Mesendoderm (in vitro differentiated cells): ENCODE measurements at regions not wholly inside any gene's neighbourhood (a gene's known extent, or its start where the extent isn't known, plus 50 kb on each side); places are given as distances from the start of the nearest gene placed in this dataset.

Source experiments
- DNase-seq: peaks from one replicate; pipeline ENCODE4 v3.0.0; 2013
- H2AK5ac ChIP-seq: 2 replicates; pipeline ENCODE4 v1.6.1; 2013; ENCODE audit warnings: low read length, inconsistent platforms
- H2BK120ac ChIP-seq: 2 replicates; pipeline ENCODE4 v1.6.1; 2013; ENCODE audit warnings: low read depth, mild to moderate bottlenecking, low read length, moderate library complexity, mixed read lengths
- H2BK15ac ChIP-seq: replicated peaks from 2 replicates; pipeline ENCODE4 v1.6.1; 2013; ENCODE audit warnings: low read depth, mild to moderate bottlenecking, moderate library complexity
- H2BK5ac ChIP-seq: 2 replicates; pipeline ENCODE4 v1.6.1; 2013; ENCODE audit warnings: low read length, inconsistent platforms
- H3K18ac ChIP-seq: 2 replicates; pipeline ENCODE4 v1.6.1; 2013; ENCODE audit warnings: mild to moderate bottlenecking, low read length, mixed read lengths
- H3K23ac ChIP-seq: one replicate; pipeline ENCODE4 v1.6.1; 2013; ENCODE audit warnings: low read length
- H3K27ac ChIP-seq: 2 replicates; pipeline ENCODE4 v1.5.1; 2013; ENCODE audit warnings: low read depth, mild to moderate bottlenecking, inconsistent platforms, low read length, moderate library complexity
- H3K27me3 ChIP-seq: 2 replicates; pipeline ENCODE4 v1.6.1; 2013; ENCODE audit warnings: low read length, control low read depth, mild to moderate bottlenecking, inconsistent platforms; ENCODE audit not compliant: insufficient read depth, poor library complexity
- H3K36me3 ChIP-seq: 2 replicates; pipeline ENCODE4 v1.6.1; 2013; ENCODE audit warnings: low read length, inconsistent platforms; ENCODE audit not compliant: control insufficient read depth, insufficient read depth
- H3K4ac ChIP-seq: one replicate; pipeline ENCODE4 v1.6.1; 2013; ENCODE audit warnings: low read depth, mild to moderate bottlenecking, low read length, moderate library complexity
- H3K4me1 ChIP-seq: 2 replicates; pipeline ENCODE4 v1.6.1; 2013; ENCODE audit warnings: low read depth, low read length, inconsistent platforms; ENCODE audit not compliant: control insufficient read depth
- H3K4me2 ChIP-seq: 2 replicates; pipeline ENCODE4 v1.6.1; 2013; ENCODE audit warnings: low read length
- H3K4me3 ChIP-seq: 2 replicates; pipeline ENCODE4 v1.5.1; 2013; ENCODE audit warnings: mild to moderate bottlenecking, low read length
- H3K56ac ChIP-seq: one replicate; pipeline ENCODE4 v1.6.1; 2013; ENCODE audit warnings: low read length
- H3K79me1 ChIP-seq: 2 replicates; pipeline ENCODE4 v1.6.1; 2013; ENCODE audit warnings: low read length, inconsistent platforms
- H3K79me2 ChIP-seq: 2 replicates; pipeline ENCODE4 v1.6.1; 2013; ENCODE audit warnings: mild to moderate bottlenecking, low read length; ENCODE audit not compliant: control insufficient read depth, insufficient read depth
- H3K9ac ChIP-seq: 2 replicates; pipeline ENCODE4 v1.6.1; 2013; ENCODE audit warnings: low read length, inconsistent platforms
- H4K5ac ChIP-seq: one replicate; pipeline ENCODE4 v1.6.1; 2013; ENCODE audit warnings: low read length
- H4K8ac ChIP-seq: one replicate; pipeline ENCODE4 v1.6.1; 2013; ENCODE audit warnings: low read depth, mild to moderate bottlenecking, control low read depth, low read length, moderate library complexity
- WGBS: extraction: QIAGEN DNeasy Blood & Tissue Kit; methylation state at CpG from one replicate; pipeline ENCODE4 v1.1.7; 2013; ENCODE audit warnings: low lambda C conversion rate, missing lambda C conversion rate; ENCODE audit not compliant: insufficient coverage; ENCODE audit errors: extremely low coverage; 5-methylcytosine and 5-hydroxymethylcytosine counted together

DNA sequence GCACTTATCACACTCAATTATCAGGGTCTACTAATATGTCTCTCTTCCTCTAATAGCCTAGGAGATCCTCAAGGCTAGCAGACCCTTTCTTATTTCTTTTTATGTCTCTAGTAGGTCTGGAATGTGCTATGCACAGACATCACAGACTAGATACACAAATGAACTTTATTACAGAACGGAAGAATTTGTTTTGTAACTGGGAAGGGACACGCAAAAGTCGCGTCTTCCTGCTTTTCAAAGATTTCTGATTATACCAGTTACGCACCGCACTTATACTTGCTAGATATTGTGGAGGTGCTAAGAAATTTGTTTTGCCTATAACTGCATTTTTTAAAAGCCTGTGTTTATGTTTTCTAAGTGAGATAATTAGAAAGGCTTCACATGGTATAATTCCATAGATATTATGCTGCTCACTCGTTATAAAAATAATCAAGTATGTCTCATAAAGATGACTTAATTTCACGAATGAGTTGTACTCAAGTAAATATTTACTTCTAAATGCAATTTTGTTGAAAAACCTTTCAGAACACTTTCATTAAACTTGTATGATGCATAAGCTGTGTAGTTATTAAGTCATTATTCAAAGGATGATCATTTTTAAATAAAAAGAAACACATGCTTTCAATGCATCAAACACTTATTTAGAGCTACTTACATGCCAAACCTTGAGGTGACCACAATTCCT lies 662.6 kb downstream of the ACTL7B start:
- no peak overlapping the region for H3K27ac ChIP-seq
- H3K79me1 ChIP-seq = no peaks in the 10 kb centered on the region
- H3K4ac ChIP-seq = no peak overlapping the region
- no peak overlapping the region for H3K9ac ChIP-seq
- H4K8ac ChIP-seq = no peak overlapping the region
- no peak overlapping the region for H3K18ac ChIP-seq
- WGBS = no CpG with 5 or more reads among the region's 8 CpGs
- no peak overlapping the region for H2AK5ac ChIP-seq
- no peak for DNase-seq
- no peak overlapping the region for H2BK5ac ChIP-seq
- H3K27me3 ChIP-seq = no peaks in the 10 kb centered on the region
- H3K4me1 ChIP-seq = no peaks in the 10 kb centered on the region
- H4K5ac ChIP-seq = no peak overlapping the region
- no peak overlapping the region for H2BK120ac ChIP-seq
- no peaks in the 10 kb centered on the region for H3K79me2 ChIP-seq
- H3K56ac ChIP-seq = no peak overlapping the region
- no peak overlapping the region for H3K4me2 ChIP-seq
- no peak overlapping the region for H3K4me3 ChIP-seq
- H2BK15ac ChIP-seq = no peak overlapping the region
- H3K23ac ChIP-seq = no peak overlapping the region
- H3K36me3 ChIP-seq = no peaks in the 10 kb centered on the region

DNA sequence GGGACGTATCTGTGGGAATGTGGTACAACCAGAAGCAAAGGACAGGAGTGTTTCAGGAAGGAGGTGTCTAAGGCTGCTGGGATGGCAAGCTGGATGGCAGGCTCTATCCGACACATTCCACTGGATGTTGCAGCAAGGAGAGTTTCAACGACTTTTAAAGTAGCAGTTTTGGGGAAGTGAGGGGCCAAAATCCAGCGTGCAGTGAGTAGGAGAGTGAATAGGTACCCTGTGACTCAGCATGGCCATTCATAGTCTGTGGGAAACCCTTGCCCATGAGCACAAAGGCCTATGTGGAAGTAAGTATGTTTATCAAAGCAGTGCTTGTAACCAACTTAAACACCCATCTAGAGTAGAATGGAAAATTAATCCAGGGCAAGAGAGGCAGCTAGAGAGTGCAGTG lies 664.7 kb downstream of the ACTL7B start:
- Histone ChIP-seq H3K9ac (no peak overlapping the region), H3K79me2 (no peaks in the 10 kb centered on the region), H2AK5ac (no peak overlapping the region), H3K27ac (no peak overlapping the region), H3K56ac (no peak overlapping the region), H2BK5ac (no peak overlapping the region), H4K8ac (no peak overlapping the region), H3K4me3 (no peak overlapping the region), H3K27me3 (no peaks in the 10 kb centered on the region), H3K36me3 (no peaks in the 10 kb centered on the region), H3K18ac (no peak overlapping the region), H3K79me1 (no peaks in the 10 kb centered on the region), H3K4ac (no peak overlapping the region), H3K4me2 (no peak overlapping the region), H3K4me1 (no peaks in the 10 kb centered on the region), H2BK15ac (no peak overlapping the region), H3K23ac (no peak overlapping the region), H2BK120ac (no peak overlapping the region), H4K5ac (no peak overlapping the region)
- WGBS = no CpG with 5 or more reads among the region's 4 CpGs
- no peak for DNase-seq

DNA sequence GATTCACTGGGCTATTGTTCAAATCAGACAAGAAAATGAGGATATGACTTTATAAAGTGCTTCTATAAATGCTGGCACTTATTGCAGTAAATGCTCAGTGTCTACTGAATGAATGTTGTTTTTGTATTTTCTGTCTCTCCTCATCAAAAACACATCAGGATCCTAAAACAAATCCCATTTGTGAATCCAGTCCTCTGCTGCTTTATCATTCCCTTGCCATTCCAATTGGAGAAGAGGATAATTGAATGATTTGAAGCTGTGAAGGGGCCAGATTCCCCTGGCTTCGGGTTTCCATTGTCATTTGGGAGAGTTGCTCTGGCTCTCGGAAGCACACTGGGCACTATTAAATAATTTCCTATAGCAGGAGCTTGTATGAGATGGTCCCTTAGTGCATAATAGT lies 666.8 kb downstream of the ACTL7B start:
- no peaks in the 10 kb centered on the region for H3K79me2 ChIP-seq
- H2BK120ac ChIP-seq = no peak overlapping the region
- no peak overlapping the region for H3K9ac ChIP-seq
- H3K23ac ChIP-seq = no peak overlapping the region
- no peaks in the 10 kb centered on the region for H3K4me1 ChIP-seq
- peak; percentile 58 for DNase-seq
- H3K56ac ChIP-seq = no peak overlapping the region
- no peak overlapping the region for H4K5ac ChIP-seq
- no peak overlapping the region for H3K4ac ChIP-seq
- H2BK15ac ChIP-seq = no peak overlapping the region
- H4K8ac ChIP-seq = no peak overlapping the region
- no peak overlapping the region for H2BK5ac ChIP-seq
- no peak overlapping the region for H2AK5ac ChIP-seq
- H3K4me2 ChIP-seq = no peak overlapping the region
- H3K36me3 ChIP-seq = no peaks in the 10 kb centered on the region
- no peak overlapping the region for H3K27ac ChIP-seq
- no peak overlapping the region for H3K18ac ChIP-seq
- H3K79me1 ChIP-seq = no peaks in the 10 kb centered on the region
- WGBS = no CpG with 5 or more reads among the region's 2 CpGs
- no peak overlapping the region for H3K4me3 ChIP-seq
- H3K27me3 ChIP-seq = no peaks in the 10 kb centered on the region

DNA sequence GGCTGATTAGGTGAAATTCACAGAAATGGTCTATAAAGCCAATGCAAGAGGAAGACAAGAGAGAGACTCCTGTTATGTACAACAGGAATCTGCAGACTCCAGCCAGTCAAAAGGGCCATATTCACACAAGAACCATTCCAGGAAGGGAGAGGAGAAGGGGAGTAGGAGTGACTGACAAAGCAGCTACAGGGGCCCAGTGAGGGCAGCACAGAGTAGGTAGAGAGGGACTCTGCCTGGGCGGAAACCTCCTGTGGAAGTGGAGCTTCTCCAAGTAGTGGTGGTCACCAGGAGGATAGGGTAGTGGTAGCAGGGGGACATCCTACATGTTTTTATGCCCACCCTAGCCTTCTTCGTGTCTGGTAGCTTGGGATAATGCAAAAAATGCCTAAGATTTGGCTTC lies 667.3 kb downstream of the ACTL7B start:
- no peak overlapping the region for H2BK5ac ChIP-seq
- H3K36me3 ChIP-seq = no peaks in the 10 kb centered on the region
- H2AK5ac ChIP-seq = no peak overlapping the region
- H2BK15ac ChIP-seq = no peak overlapping the region
- H3K18ac ChIP-seq = no peak overlapping the region
- no CpG with 5 or more reads among the region's 2 CpGs for WGBS
- no peak overlapping the region for H4K8ac ChIP-seq
- no peak overlapping the region for H3K4me2 ChIP-seq
- H3K79me2 ChIP-seq = no peaks in the 10 kb centered on the region
- no peak overlapping the region for H2BK120ac ChIP-seq
- no peaks in the 10 kb centered on the region for H3K27me3 ChIP-seq
- H3K23ac ChIP-seq = no peak overlapping the region
- peak; percentile 14 for DNase-seq
- H3K27ac ChIP-seq = no peak overlapping the region
- no peak overlapping the region for H4K5ac ChIP-seq
- H3K56ac ChIP-seq = no peak overlapping the region
- no peak overlapping the region for H3K4ac ChIP-seq
- H3K9ac ChIP-seq = no peak overlapping the region
- H3K4me1 ChIP-seq = no peaks in the 10 kb centered on the region
- H3K4me3 ChIP-seq = no peak overlapping the region
- H3K79me1 ChIP-seq = no peaks in the 10 kb centered on the region

DNA sequence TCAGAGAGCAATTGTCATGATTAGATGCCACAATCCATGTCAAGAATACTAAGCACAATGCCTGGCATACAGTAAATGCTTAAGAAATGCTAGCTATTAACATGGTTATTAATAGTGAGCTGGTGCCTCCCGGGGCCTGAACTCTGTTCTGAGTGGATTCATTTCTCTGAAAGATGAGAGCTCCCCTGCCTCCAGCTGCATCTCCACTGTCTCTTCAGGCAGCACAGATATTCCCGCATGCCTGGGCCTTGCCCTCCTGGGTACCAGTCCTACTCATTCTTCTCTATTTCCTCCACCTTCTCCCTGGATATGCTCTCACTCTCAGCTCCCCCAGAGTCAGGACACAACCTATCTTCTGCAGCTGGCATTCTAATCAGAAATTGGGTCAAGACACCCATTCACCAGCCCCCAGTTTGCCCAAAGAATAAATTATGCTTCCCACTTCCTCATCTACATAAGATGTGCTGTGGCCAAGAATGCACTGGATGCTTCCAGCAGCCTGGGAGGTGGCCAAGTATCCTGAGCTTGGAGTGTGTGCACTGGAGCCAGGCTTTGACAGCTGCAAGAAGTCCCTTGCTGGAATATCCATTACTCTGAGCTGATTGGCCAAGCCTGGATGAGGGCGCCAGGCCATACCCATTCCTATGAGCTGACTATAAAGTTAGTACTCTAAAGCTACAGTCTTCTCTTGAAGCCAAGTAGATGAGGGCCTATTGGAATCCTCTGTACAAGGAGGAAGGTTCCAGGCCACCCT lies 669.0 kb downstream of the ACTL7B start:
- Histone ChIP-seq H3K79me2 (no peaks in the 10 kb centered on the region), H3K4me3 (no peak overlapping the region), H2AK5ac (no peak overlapping the region), H2BK5ac (no peak overlapping the region), H3K79me1 (no peaks in the 10 kb centered on the region), H2BK15ac (no peak overlapping the region), H3K4me2 (no peak overlapping the region), H3K27me3 (no peaks in the 10 kb centered on the region), H3K27ac (no peak overlapping the region), H2BK120ac (no peak overlapping the region), H4K5ac (no peak overlapping the region), H3K4me1 (no peaks in the 10 kb centered on the region), H3K18ac (no peak overlapping the region), H3K4ac (no peak overlapping the region), H3K56ac (no peak overlapping the region), H3K9ac (no peak overlapping the region), H3K36me3 (no peaks in the 10 kb centered on the region), H4K8ac (no peak overlapping the region), H3K23ac (no peak overlapping the region)
- no peak for DNase-seq
- WGBS = no CpG with 5 or more reads among the region's 3 CpGs
